D341Med (cell line): ENCODE measurements at regions not wholly inside any gene's neighbourhood (a gene's known extent, or its start where the extent isn't known, plus 50 kb on each side); places are given as distances from the start of the nearest gene placed in this dataset.

Experiments
- DNase-seq: peaks from one replicate; pipeline ENCODE4 v3.0.0; 2012; ENCODE audit warnings: low spot score

GRCh38 chr5:144812763-144813162, 642.1 kb downstream of the KCTD16 start:
- no peak for DNase-seq

GRCh38 chr5:144800169-144800568, 629.5 kb downstream of the KCTD16 start:
- no peak for DNase-seq

- no peak for DNase-seq
Measured at GRCh38 chr5:144798595-144798994, 627.9 kb downstream of the KCTD16 start.

- no peak for DNase-seq
Measured at GRCh38 chr5:144794922-144795321, 624.2 kb downstream of the KCTD16 start.

- no peak for DNase-seq
Measured at GRCh38 chr5:144788556-144788955, 617.9 kb downstream of the KCTD16 start.

GRCh38 chr5:144788046-144788445, 617.4 kb downstream of the KCTD16 start:
- DNase-seq = no peak

- DNase-seq = no peak
Measured at GRCh38 chr5:144779368-144779767, 608.7 kb downstream of the KCTD16 start.

GRCh38 chr5:144778561-144778960, 607.9 kb downstream of the KCTD16 start:
- no peak for DNase-seq

- DNase-seq = no peak
Measured at GRCh38 chr5:144774197-144774596, 603.5 kb downstream of the KCTD16 start.

- no peak for DNase-seq
Measured at GRCh38 chr5:144773628-144774027, 603.0 kb downstream of the KCTD16 start.

- DNase-seq = no peak
Measured at GRCh38 chr5:144771802-144772201, 601.1 kb downstream of the KCTD16 start.

GRCh38 chr5:144742361-144742760, 571.7 kb downstream of the KCTD16 start:
- DNase-seq = no peak

GRCh38 chr5:144731786-144732185, 561.1 kb downstream of the KCTD16 start:
- DNase-seq = no peak

GRCh38 chr5:144712090-144712489, 541.4 kb downstream of the KCTD16 start:
- no peak for DNase-seq

- no peak for DNase-seq
Measured at GRCh38 chr5:144711172-144711571, 540.5 kb downstream of the KCTD16 start.

- DNase-seq = no peak
Measured at GRCh38 chr5:144710637-144711036, 540.0 kb downstream of the KCTD16 start.

GRCh38 chr5:144703776-144704175, 533.1 kb downstream of the KCTD16 start:
- DNase-seq = no peak

- DNase-seq = no peak
Measured at GRCh38 chr5:144698484-144698883, 527.8 kb downstream of the KCTD16 start.

GRCh38 chr5:144697847-144698262, 527.2 kb downstream of the KCTD16 start:
- peak; percentile 12 for DNase-seq

- DNase-seq = no peak
Measured at GRCh38 chr5:144691936-144692335, 521.3 kb downstream of the KCTD16 start.

- DNase-seq = no peak
Measured at GRCh38 chr5:144684899-144685298, 514.2 kb downstream of the KCTD16 start.

- DNase-seq = no peak
Measured at GRCh38 chr5:144680711-144681110, 510.0 kb downstream of the KCTD16 start.

- DNase-seq = no peak
Measured at GRCh38 chr5:144671066-144671465, 500.4 kb downstream of the KCTD16 start.

GRCh38 chr5:144659634-144660227, 489.1 kb downstream of the KCTD16 start:
- DNase-seq = no peak

GRCh38 chr5:144644317-144644716, 473.6 kb downstream of the KCTD16 start:
- DNase-seq = no peak
